ENCODE measurements at regions not wholly inside any gene's neighbourhood (a gene's known extent, or its start where the extent isn't known, plus 50 kb on each side); places are given as distances from the start of the nearest gene placed in this dataset.

GRCh38 chr4:33045334-33045733 lies 2325.2 kb downstream of the PCDH7 start:
- Mint-ChIP-seq H3K27me3 (ENCODE audit: unreplicated experiment) (no peaks in the 10 kb centered on the region), H3K36me3 (ENCODE audit: insufficient read depth, unreplicated experiment) (no peaks in the 10 kb centered on the region), H3K27ac (ENCODE audit: unreplicated experiment) (no peak overlapping the region), H3K4me1 (ENCODE audit: low read depth, unreplicated experiment) (no peaks in the 10 kb centered on the region), H3K4me3 (ENCODE audit: low read depth, unreplicated experiment) (no peak overlapping the region), H3K9me3 (ENCODE audit: low read depth, unreplicated experiment) (peaks cover 8% of the 10 kb centered on the region)
- intact Hi-C loops (cut with micrococcal nuclease; ENCODE audit: unreplicated experiment), result no loop called here
- CTCF ChIA-PET, result no interaction called here
- no peak for TF ChIP-seq CTCF (IDR thresholded peaks at IDR 0.05; ENCODE audit: unreplicated experiment)
- DNase-seq, result no peak
- no TSS peak for BruUV-seq (replicated peaks)

GRCh38 chr4:33052241-33052640 lies 2332.1 kb downstream of the PCDH7 start:
- H3K27ac Mint-ChIP-seq (ENCODE audit: unreplicated experiment), result no peak overlapping the region

GRCh38 chr4:33054161-33054560 lies 2334.0 kb downstream of the PCDH7 start:
- no peak overlapping the region for H3K4me3 Mint-ChIP-seq (ENCODE audit: low read depth, unreplicated experiment)
- no peaks in the 10 kb centered on the region for H3K27me3 Mint-ChIP-seq (ENCODE audit: unreplicated experiment)
- CTCF ChIA-PET, result no interaction called here
- H3K9me3 Mint-ChIP-seq (ENCODE audit: low read depth, unreplicated experiment), result peaks cover 5% of the 10 kb centered on the region
- intact Hi-C loops (cut with micrococcal nuclease; ENCODE audit: unreplicated experiment), result no loop called here
- no TSS peak for BruUV-seq (replicated peaks)
- DNase-seq, result no peak
- H3K36me3 Mint-ChIP-seq (ENCODE audit: insufficient read depth, unreplicated experiment), result no peaks in the 10 kb centered on the region
- no peaks in the 10 kb centered on the region for H3K4me1 Mint-ChIP-seq (ENCODE audit: low read depth, unreplicated experiment)
- no peak for TF ChIP-seq CTCF (IDR thresholded peaks at IDR 0.05; ENCODE audit: unreplicated experiment)
- H3K27ac Mint-ChIP-seq (ENCODE audit: unreplicated experiment), result no peak overlapping the region

More at GRCh38 chr4:33052241-33052640, 2332.1 kb downstream of the PCDH7 start:
- intact Hi-C loops (cut with micrococcal nuclease; ENCODE audit: unreplicated experiment), result no loop called here
- no peak for TF ChIP-seq CTCF (IDR thresholded peaks at IDR 0.05; ENCODE audit: unreplicated experiment)
- no peaks in the 10 kb centered on the region for H3K27me3 Mint-ChIP-seq (ENCODE audit: unreplicated experiment)
- H3K4me1 Mint-ChIP-seq (ENCODE audit: low read depth, unreplicated experiment), result no peaks in the 10 kb centered on the region
- BruUV-seq (replicated peaks), result no TSS peak
- H3K36me3 Mint-ChIP-seq (ENCODE audit: insufficient read depth, unreplicated experiment), result no peaks in the 10 kb centered on the region
- CTCF ChIA-PET, result no interaction called here
- no peak for DNase-seq
- H3K9me3 Mint-ChIP-seq (ENCODE audit: low read depth, unreplicated experiment), result peaks cover 3% of the 10 kb centered on the region
- H3K4me3 Mint-ChIP-seq (ENCODE audit: low read depth, unreplicated experiment), result no peak overlapping the region

- Mint-ChIP-seq H3K27ac (ENCODE audit: unreplicated experiment) (no peak overlapping the region), H3K9me3 (ENCODE audit: low read depth, unreplicated experiment) (peaks cover 5% of the 10 kb centered on the region), H3K36me3 (ENCODE audit: insufficient read depth, unreplicated experiment) (no peaks in the 10 kb centered on the region), H3K27me3 (ENCODE audit: unreplicated experiment) (no peaks in the 10 kb centered on the region), H3K4me1 (ENCODE audit: low read depth, unreplicated experiment) (no peaks in the 10 kb centered on the region), H3K4me3 (ENCODE audit: low read depth, unreplicated experiment) (no peak overlapping the region)
- no peak for TF ChIP-seq CTCF (IDR thresholded peaks at IDR 0.05; ENCODE audit: unreplicated experiment)
- CTCF ChIA-PET, result no interaction called here
- BruUV-seq (replicated peaks), result no TSS peak
- intact Hi-C loops (cut with micrococcal nuclease; ENCODE audit: unreplicated experiment), result no loop called here
- DNase-seq, result no peak
Observed at GRCh38 chr4:33054656-33055196, 2334.6 kb downstream of the PCDH7 start.

Data from Calu3 (cell line).